NB4 (cell line): ENCODE measurements at regions not wholly inside any gene's neighbourhood (a gene's known extent, or its start where the extent isn't known, plus 50 kb on each side); places are given as distances from the start of the nearest gene placed in this dataset.
"Not testable (repeated sequence)": the region's sequence is repeated elsewhere in the genome, so short reads cannot be mapped to it uniquely, and the experiment has no call there.

Experiments used
- DNase-seq: peaks from one replicate; pipeline ENCODE4 v3.0.0; 2010; ENCODE audit warnings: low read depth
- H3K4me3 ChIP-seq: one replicate; pipeline ENCODE4 v1.5.1; 2011; ENCODE audit warnings: mild to moderate bottlenecking, low read depth, low read length, moderate library complexity
- CTCF ChIP-seq: IDR thresholded peaks from one replicate; pipeline ENCODE4 v1.5.1; 2012; ENCODE audit warnings: low read depth, low read length
- MAX ChIP-seq: IDR thresholded peaks from 2 replicates; pipeline ENCODE4 v1.6.1; 2011; ENCODE audit warnings: low read depth, low read length
- MYC ChIP-seq: IDR thresholded peaks from 2 replicates; pipeline ENCODE4 v1.6.1; 2011; ENCODE audit warnings: low read depth, low read length
- POLR2A ChIP-seq: IDR thresholded peaks from 2 replicates; pipeline ENCODE4 v1.6.1; 2011; ENCODE audit warnings: mild to moderate bottlenecking; ENCODE audit not compliant: insufficient read length; ENCODE audit errors: extremely low read depth

GRCh38 chr1:242827538-242827937, 303.0 kb upstream of the PLD5 start:
- TF ChIP-seq POLR2A: no peak
- no peak for TF ChIP-seq MYC
- no peak for TF ChIP-seq CTCF
- TF ChIP-seq MAX: no peak
- DNase-seq: no peak
- H3K4me3 ChIP-seq: no peak overlapping the region

GRCh38 chr1:242826701-242827336, 302.3 kb upstream of the PLD5 start:
- no peak overlapping the region for H3K4me3 ChIP-seq
- TF ChIP-seq MAX: no peak
- no peak for TF ChIP-seq POLR2A
- no peak for DNase-seq

DNA sequence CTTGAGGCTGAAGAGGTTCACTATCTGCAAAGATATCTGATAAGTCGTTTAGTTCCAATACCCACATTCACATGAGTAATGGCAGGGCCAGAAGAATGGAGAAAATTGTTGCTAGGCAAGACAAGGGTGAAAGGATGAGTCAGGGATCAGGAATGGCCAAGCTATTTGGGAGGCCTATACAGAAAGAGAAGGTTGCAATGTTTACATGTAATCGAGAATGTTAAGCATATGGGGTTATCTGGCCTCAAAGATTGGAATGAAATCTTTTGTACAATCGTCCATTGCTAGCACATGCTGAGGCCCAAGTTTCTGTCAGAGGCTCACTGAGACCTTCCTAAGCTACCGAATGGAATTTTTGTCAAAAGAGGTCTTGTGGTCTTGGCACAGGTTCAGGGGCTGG, 299.9 kb upstream of the PLD5 start:
- DNase-seq: no peak
- no peak overlapping the region for H3K4me3 ChIP-seq
- TF ChIP-seq POLR2A (no peak), CTCF (no peak), MYC (no peak), MAX (no peak)

GRCh38 chr1:242813490-242814091, 289.1 kb upstream of the PLD5 start:
- TF ChIP-seq MYC: no peak
- no peak for TF ChIP-seq POLR2A
- TF ChIP-seq CTCF: no peak
- no peak for TF ChIP-seq MAX

GRCh38 chr1:242811092-242811840, 286.8 kb upstream of the PLD5 start:
- no peak overlapping the region for H3K4me3 ChIP-seq
- no peak for TF ChIP-seq CTCF
- no peak for TF ChIP-seq MAX
- TF ChIP-seq MYC: no peak
- no peak for TF ChIP-seq POLR2A
- no peak for DNase-seq

More at GRCh38 chr1:242813490-242814091, 289.1 kb upstream of the PLD5 start:
- no peak overlapping the region for H3K4me3 ChIP-seq
- no peak for DNase-seq

DNA sequence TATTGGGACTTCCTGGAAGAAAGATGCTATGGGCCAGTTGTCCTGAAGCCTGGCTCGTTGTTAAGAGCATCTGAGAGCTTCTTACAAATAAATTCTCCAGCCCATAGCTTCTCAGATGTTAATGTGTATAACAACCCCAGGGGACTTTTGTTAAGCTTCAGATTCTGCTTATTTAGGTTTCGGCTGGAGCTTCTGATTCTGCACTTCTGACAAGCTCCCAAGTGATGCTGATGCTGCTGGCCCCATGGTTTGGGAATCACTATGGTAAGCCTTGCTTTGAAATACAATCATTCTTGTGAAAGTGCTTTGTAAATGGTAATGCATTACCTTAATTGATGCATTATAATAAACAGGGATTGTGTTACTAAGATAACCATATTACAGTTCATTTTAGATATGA, 281.8 kb upstream of the PLD5 start:
- DNase-seq: no peak
- no peak for TF ChIP-seq MAX
- TF ChIP-seq CTCF: no peak
- TF ChIP-seq POLR2A: no peak
- no peak for TF ChIP-seq MYC
- H3K4me3 ChIP-seq: no peak overlapping the region

- DNase-seq: not testable (repeated sequence)
Measured at GRCh38 chr1:242805360-242805759, 280.9 kb upstream of the PLD5 start.

More at GRCh38 chr1:242805360-242805759, 280.9 kb upstream of the PLD5 start:
- H3K4me3 ChIP-seq: not testable (repeated sequence)
